ENCODE measurements at regions not wholly inside any gene's neighbourhood (a gene's known extent, or its start where the extent isn't known, plus 50 kb on each side); places are given as distances from the start of the nearest gene placed in this dataset.

DNA sequence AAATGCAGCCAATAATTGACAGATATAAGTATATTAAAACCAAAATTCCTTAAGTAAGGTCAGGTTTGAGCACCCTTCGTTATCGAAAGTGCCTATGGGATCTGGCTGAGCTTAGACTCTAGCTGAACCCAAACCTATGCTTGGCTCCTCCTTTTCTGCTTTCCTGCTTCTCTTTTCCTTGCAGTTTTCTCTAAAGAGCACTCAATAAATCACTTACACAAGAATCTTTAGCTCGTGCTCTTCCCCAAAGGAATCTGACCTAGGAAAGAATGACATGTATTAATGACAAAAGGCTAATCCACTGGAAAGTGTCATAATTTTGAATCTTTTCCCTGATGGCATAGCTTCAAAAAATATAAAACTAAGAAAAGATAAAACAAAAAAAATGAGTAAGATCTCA is 282.7 kb downstream of the DKK2 start:
- in situ Hi-C loops (cut with HindIII; ENCODE audit: low pct_unique_long_range_greater_than_20kb, low sequenced_read_pairs), result no loop called here
- no peak for DNase-seq (ENCODE audit: low read depth in 1 of 2, low spot score in 1 of 2)
- TF ChIP-seq JUND (IDR thresholded peaks at IDR 0.05; ENCODE audit: low read depth), result no peak

DNA sequence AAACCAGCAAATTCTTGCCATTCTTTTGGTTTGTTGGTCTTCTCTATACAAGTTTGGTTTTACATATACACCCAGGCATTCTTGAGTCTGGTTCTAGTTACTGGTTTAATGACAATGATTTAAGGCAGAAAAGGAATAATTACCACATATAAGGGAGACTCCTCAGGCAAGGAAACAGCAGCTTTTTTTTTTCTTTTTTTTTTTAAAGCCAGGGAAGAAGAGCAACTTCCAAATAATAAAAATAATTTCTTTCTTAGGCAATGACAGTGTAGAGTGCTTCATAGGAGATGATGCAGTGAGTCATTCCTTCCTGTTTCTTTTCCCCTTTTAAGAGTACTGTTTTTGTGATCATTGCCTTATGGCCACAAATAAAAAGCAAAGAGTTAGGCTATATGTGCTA is 289.7 kb downstream of the DKK2 start:
- TF ChIP-seq JUND (IDR thresholded peaks at IDR 0.05; ENCODE audit: low read depth), result no peak
- in situ Hi-C loops (cut with HindIII; ENCODE audit: low pct_unique_long_range_greater_than_20kb, low sequenced_read_pairs), result no loop called here
- no peak for DNase-seq (ENCODE audit: low read depth in 1 of 2, low spot score in 1 of 2)

DNA sequence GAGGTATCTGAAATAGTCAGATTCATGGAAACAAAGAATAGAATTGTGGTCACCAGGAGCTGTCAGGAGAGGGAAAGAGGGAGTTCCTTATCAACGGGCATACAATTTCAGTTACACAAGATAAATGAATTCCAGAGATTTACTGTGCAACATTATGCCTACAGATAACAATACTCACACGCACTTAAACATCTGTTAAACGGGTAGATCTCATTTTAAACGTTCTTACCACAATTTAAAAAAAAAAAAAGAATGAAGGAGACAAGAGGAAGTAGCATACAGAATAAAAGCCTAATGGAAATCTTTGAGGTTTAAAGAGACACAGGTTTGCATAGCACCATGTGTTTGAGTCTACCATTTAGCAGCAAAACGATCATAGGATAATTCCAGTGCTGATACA is 298.0 kb downstream of the DKK2 start:
- DNase-seq (ENCODE audit: low read depth in 1 of 2, low spot score in 1 of 2), result no peak
- no peak for TF ChIP-seq JUND (IDR thresholded peaks at IDR 0.05; ENCODE audit: low read depth)
- in situ Hi-C loops (cut with HindIII; ENCODE audit: low pct_unique_long_range_greater_than_20kb, low sequenced_read_pairs), result no loop called here

DNA sequence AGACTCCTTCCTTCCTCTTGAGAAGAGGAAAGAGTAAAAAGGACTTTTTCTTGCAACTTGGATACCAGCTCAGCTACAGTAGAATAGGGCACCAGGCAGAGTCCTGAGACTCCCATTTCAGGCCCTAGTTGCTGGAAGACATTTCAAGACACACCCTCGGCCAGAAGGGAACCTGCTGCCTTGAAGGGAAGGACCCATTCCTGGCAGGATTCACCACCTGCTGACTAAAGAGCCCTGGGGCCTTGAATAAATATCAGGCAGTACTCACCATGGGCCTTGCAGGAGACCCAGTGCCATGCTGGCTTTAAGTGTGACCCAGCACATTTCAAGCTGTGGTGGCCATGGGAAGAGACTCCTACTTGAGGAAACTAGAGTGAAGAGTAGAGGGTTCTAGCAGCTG is 317.6 kb downstream of the DKK2 start:
- TF ChIP-seq JUND (IDR thresholded peaks at IDR 0.05; ENCODE audit: low read depth), result no peak
- in situ Hi-C loops (cut with HindIII; ENCODE audit: low pct_unique_long_range_greater_than_20kb, low sequenced_read_pairs), result no loop called here
- no peak for DNase-seq (ENCODE audit: low read depth in 1 of 2, low spot score in 1 of 2)

DNA sequence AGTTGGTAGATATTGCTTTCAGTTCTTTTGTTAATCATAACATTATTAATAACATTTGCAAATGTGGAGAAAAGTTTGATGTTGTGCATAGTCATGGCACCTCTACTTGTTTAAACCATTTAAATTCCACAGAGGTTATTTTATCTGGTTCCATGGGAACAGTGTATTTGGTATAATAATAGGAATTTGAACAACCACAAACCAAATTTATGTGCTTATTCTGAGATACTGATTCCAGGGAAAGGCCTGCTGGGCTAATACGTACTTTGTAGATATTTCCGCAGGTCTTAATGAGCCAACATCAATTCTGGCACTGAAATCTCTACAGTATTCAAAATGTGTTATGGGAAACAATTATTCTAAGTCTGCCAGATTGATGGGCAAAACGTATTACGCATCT is 319.0 kb downstream of the DKK2 start:
- in situ Hi-C loops (cut with HindIII; ENCODE audit: low pct_unique_long_range_greater_than_20kb, low sequenced_read_pairs), result no loop called here
- TF ChIP-seq JUND (IDR thresholded peaks at IDR 0.05; ENCODE audit: low read depth), result no peak
- DNase-seq (ENCODE audit: low read depth in 1 of 2, low spot score in 1 of 2), result no peak

DNA sequence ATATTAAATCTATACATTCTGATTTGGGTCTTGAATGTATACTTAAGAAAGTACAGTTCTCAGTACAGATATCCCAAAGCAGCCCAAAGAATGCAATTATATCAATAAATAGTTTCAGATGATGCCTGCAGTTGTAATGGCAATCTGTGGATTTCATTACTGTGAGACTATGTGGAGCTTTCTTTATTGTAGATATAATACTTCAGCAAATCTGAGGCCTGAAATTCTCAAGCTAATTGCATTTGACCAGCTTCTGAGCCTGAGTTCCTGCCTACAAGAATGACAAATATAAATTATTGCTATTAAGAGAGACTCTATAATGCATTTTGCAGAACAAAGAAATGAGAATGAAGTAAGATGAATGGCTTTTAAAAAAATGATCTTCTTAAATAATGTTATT is 320.3 kb downstream of the DKK2 start:
- in situ Hi-C loops (cut with HindIII; ENCODE audit: low pct_unique_long_range_greater_than_20kb, low sequenced_read_pairs), result no loop called here
- no peak for TF ChIP-seq JUND (IDR thresholded peaks at IDR 0.05; ENCODE audit: low read depth)
- DNase-seq (ENCODE audit: low read depth in 1 of 2, low spot score in 1 of 2), result no peak

DNA sequence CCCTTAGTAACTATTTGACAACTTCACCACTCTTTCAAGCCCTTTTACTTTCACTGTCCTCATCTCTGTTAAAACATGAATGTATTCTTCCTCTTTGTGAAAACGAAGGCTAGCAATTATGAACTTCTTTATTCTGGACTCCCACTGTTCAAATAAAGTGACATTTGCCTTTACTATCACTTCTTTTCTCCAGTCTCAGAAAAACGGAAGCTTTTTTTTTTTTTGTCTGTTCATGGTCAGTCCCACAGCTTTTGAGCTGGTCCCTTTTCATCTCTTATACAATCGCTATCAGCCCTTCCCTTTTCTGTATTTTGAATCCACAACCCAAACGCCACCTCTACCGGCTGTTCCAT is 327.7 kb downstream of the DKK2 start:
- no peak for DNase-seq (ENCODE audit: low read depth in 1 of 2, low spot score in 1 of 2)
- in situ Hi-C loops (cut with HindIII; ENCODE audit: low pct_unique_long_range_greater_than_20kb, low sequenced_read_pairs), result no loop called here
- TF ChIP-seq JUND (IDR thresholded peaks at IDR 0.05; ENCODE audit: low read depth), result no peak

DNA sequence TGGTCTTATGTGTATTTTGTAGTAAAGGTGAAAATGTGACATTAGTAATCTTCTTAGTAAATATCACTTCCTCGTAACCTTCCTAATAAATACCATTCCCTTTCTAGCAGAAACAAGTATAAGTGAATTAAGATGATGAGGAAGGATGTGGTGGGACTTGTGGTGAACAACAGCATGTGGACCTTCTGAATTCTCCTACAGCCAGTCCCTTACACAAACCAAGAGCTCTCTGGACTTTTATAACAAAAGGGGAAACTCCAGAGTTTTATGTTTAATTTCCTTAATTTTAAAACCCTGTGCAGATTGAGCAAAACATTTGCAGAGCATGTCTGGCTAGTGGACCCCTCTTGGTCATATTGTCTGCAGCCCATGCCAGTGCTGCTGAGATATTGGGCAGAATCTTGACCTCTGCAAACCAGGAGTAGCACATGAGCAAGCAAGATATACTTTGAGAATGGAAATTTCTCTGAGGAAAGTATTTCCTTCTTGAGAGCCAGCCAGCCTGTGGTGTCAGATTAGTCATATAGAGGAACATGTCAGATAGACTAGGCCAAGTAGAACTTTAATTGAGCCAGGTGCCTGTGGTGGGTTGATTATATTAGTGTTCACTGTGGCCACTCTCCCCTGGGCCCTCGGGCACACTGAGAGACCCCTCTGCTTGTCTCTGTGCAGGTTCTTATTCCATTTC is 328.2 kb downstream of the DKK2 start:
- TF ChIP-seq JUND (IDR thresholded peaks at IDR 0.05; ENCODE audit: low read depth), result no peak
- no peak for DNase-seq (ENCODE audit: low read depth in 1 of 2, low spot score in 1 of 2)
- in situ Hi-C loops (cut with HindIII; ENCODE audit: low pct_unique_long_range_greater_than_20kb, low sequenced_read_pairs), result no loop called here

DNA sequence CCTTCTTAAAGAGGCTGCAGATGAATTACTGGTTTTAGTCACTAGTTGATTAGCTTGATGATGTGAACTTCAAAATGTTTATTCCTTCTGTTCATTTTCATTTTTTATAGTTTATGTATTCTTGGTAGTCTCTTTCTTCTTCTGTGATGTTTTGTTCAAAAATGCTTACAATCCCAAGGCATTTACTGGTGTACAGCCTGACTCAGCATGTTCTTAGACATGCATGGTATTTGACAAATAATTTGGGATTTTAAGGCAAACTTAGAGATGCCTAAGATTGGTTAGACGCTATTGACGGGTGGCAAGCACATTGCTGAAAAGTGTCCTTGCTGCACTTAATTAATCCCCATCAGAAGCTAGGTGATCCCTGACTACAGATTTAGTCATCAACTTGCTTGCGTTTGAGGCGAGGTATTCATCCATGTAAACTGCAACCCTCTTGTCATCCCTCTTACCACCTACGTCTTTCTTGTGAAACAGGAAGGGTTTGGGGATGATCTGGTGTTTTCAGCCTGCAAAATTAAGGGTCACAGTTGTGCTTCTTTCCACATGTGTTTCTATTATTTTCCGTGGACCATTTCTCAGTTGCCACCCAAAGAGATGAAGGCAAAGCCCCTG is 331.8 kb downstream of the DKK2 start:
- TF ChIP-seq JUND (IDR thresholded peaks at IDR 0.05; ENCODE audit: low read depth), result no peak
- in situ Hi-C loops (cut with HindIII; ENCODE audit: low pct_unique_long_range_greater_than_20kb, low sequenced_read_pairs), result no loop called here

DNA sequence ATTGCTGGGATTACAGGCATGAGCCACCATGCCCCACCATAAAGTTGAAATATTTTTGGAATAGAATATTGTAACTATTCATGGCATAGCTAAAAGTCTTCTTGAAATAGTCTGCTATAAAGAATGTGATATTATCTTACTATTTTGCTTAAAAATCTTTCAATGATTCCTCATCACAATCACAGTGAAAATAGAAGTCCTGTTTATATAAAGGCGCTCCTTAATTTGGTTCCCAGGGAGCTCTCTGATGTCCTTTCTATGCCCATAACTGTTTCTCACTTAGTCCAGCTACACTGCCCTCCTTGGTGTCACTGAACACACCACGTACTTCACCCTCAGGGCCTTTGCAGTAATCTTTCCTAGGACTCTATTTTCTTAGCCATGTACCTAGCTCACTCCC is 331.7 kb upstream of the GIMD1 start:
- DNase-seq (ENCODE audit: low read depth in 1 of 2, low spot score in 1 of 2), result no peak
- no peak for TF ChIP-seq JUND (IDR thresholded peaks at IDR 0.05; ENCODE audit: low read depth)
- in situ Hi-C loops (cut with HindIII; ENCODE audit: low pct_unique_long_range_greater_than_20kb, low sequenced_read_pairs), result no loop called here

More for the DNA sequence above, 331.8 kb downstream of the DKK2 start:
- no peak for DNase-seq (ENCODE audit: low read depth in 1 of 2, low spot score in 1 of 2)

DNA sequence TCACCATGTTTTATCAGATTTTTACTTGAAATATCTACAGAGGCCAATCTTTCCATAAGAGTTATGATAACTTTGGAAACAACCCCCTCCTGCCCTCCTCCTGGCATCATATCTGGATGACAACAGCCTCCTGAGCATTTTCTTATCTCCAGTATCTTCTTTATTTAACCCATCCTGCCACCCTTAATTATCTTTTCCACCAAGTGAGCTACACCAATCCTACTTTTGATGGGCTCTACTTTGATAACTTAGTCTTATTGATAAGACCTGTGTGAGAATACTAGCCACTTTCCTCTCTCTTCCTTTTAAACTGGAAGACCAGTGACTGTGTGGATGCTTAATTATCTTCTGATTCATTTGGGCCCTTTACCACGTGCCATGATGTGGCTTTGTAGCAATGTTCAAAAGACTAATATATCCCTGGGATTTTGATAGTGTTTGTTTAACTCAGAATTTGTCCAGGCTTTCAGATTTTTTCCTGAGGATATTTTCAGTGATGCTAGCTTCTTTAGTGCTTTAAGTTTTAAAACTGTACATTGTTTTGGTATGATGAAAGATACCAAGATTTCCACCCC is 330.1 kb upstream of the GIMD1 start:
- in situ Hi-C loops (cut with HindIII; ENCODE audit: low pct_unique_long_range_greater_than_20kb, low sequenced_read_pairs), result no loop called here
- no peak for DNase-seq (ENCODE audit: low read depth in 1 of 2, low spot score in 1 of 2)
- no peak for TF ChIP-seq JUND (IDR thresholded peaks at IDR 0.05; ENCODE audit: low read depth)

DNA sequence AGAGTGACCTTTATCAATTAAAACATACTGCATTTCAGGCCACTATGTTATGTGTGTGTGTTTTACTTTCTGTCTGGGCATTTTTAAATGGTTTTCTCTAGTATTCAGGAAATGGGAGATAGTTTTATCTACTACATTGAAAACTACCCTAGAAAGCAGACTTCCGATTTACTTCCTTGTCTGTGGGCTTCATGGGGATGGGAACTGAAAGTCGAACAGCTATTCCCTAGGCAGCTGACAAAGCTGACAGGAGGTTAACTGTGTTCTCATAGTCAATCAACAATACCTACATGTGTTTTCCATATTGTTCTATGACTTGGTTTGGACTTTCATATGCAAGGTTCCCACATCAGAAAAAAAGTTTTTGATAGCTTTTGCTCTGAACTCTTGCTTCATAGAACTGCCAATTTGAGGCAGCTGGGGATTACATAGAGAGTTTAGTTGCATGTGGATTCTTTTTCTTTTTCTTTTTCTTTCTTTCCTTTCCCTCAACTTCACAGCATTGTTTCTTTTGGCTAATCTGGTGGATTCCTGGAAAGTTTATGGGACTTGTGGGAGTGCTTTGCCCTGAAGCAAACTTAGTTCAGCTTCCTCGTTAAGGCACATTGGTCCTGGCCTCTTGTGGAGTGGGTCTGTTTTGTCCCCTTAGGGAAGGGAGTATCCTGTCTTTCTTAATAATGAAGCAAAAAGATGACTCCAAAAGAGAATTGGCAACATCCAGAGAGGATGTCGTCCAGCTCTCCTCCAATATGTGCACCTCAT is 327.1 kb upstream of the GIMD1 start:
- no peak for DNase-seq (ENCODE audit: low read depth in 1 of 2, low spot score in 1 of 2)
- in situ Hi-C loops (cut with HindIII; ENCODE audit: low pct_unique_long_range_greater_than_20kb, low sequenced_read_pairs), result no loop called here
- no peak for TF ChIP-seq JUND (IDR thresholded peaks at IDR 0.05; ENCODE audit: low read depth)

DNA sequence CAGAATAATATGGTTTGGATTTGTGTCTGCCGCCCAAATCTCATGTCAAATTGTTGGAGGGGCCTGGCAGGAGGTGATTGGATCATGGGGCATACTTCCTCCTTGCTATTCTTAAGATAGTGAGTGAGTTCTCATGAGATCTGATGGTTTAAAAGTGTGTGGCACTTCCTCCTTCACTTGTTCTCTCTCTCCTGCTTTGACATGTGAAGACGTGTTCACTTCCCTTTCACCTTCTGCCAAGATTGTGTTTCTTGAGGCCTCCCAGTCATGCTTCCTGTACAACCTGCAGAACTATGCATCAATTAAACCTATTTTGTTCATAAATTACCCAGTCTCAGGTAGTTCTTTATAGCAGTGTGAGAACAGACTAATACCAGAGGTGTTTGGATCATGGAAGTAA is 325.7 kb upstream of the GIMD1 start:
- in situ Hi-C loops (cut with HindIII; ENCODE audit: low pct_unique_long_range_greater_than_20kb, low sequenced_read_pairs), result no loop called here
- TF ChIP-seq JUND (IDR thresholded peaks at IDR 0.05; ENCODE audit: low read depth), result no peak
- DNase-seq (ENCODE audit: low read depth in 1 of 2, low spot score in 1 of 2), result no peak
